Thymus (tissue), 11 donors: ENCODE measurements at regions not wholly inside any gene's neighbourhood (a gene's known extent, or its start where the extent isn't known, plus 50 kb on each side); places are given as distances from the start of the nearest gene placed in this dataset.

ENCODE experiments used
- DNase-seq, 9 donors: peaks; one replicate each; pipeline ENCODE4 v3.0.0-alpha.2; 2013; ENCODE audit warnings: low spot score in 9 of 9, low read depth in 6 of 9, missing footprints in 1 of 9
- H3K27ac ChIP-seq, 2 donors: one replicate each; pipeline ENCODE4 v1.5.1; 2013; ENCODE audit warnings: control low read depth in 1 of 2, low read depth in 1 of 2, low read length in 1 of 2, mild to moderate bottlenecking in 1 of 2, moderate library complexity in 1 of 2
- H3K27me3 ChIP-seq, 2 donors: one replicate each; pipeline ENCODE4 v1.5.1; 2013; ENCODE audit warnings: low read length in 1 of 2; ENCODE audit not compliant: control insufficient read depth in 2 of 2, insufficient read depth in 1 of 2
- H3K36me3 ChIP-seq, 2 donors: one replicate each; pipeline ENCODE4 v1.5.1; 2013; ENCODE audit warnings: low read length in 1 of 2, mild to moderate bottlenecking in 1 of 2, moderate library complexity in 1 of 2; ENCODE audit not compliant: control insufficient read depth in 2 of 2, insufficient read depth in 2 of 2
- H3K4me1 ChIP-seq, 2 donors: one replicate each; pipeline ENCODE4 v1.5.1; 2013; ENCODE audit warnings: low read length in 2 of 2; ENCODE audit not compliant: control insufficient read depth in 2 of 2, insufficient read depth in 2 of 2
- H3K4me3 ChIP-seq, 2 donors: one replicate each; pipeline ENCODE4 v1.5.1; 2013; ENCODE audit warnings: low read length in 2 of 2, control low read depth in 1 of 2, mild to moderate bottlenecking in 1 of 2
- H3K9me3 ChIP-seq, 2 donors: one replicate each; pipeline ENCODE4 v1.5.1; 2013; ENCODE audit warnings: low read length in 1 of 2, mild to moderate bottlenecking in 1 of 2; ENCODE audit not compliant: control insufficient read depth in 2 of 2, insufficient read depth in 1 of 2
- WGBS: extraction: QIAGEN DNeasy Blood & Tissue Kit; methylation state at CpG from one replicate; pipeline ENCODE4 v1.1.7; 2013; 5-methylcytosine and 5-hydroxymethylcytosine counted together
- donor health status: healthy.

DNA sequence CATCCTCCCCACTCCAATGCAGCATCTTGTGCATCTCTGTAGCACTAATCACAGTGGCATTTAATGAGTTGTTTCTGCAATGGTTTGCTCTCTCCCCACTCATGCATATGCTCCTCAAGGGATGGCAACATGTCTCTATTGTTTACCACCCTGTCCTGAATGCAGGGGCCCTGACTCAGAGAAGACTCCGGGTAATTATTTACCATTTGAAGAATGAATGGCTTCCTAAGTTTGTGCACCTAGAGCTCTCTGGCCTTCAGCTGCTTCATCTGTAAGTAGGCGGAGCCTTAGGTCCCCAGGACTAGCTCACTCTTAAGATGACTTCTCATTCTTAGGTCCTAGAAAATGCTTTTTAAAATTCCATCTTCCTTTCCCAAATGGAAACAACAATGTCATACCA lies 63.7 kb upstream of the IGSF21 start:
- no peaks in the 10 kb centered on the region for H3K27me3 ChIP-seq
- no peak for DNase-seq
- 81% methylated on average over 2 of the region's 2 CpGs for WGBS

DNA sequence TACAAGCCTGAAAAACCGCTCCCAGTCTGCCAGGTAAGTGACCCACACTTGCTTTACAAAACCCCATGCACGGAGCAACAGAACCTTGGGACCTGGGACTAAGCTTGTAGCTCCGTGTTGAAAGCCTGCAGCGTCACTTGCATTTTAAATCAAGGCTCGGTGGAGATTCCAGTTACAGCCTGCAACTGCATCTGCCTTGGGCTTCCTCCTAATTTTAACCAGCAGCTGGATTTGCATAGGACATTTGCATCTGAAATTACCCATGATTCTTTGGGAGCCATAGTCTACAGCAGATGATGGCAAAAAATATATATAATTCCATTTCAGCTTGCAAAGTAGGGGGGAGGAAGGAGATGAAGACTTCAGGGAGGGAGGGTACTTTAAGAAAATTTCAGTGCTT lies 62.4 kb upstream of the IGSF21 start:
- H3K4me1 ChIP-seq: no peaks in the 10 kb centered on the region
- peaks cover 0 to 5% of the 10 kb centered on the region in 2 donors for H3K9me3 ChIP-seq
- H3K27ac ChIP-seq: no peak overlapping the region
- DNase-seq: no peak
- H3K4me3 ChIP-seq: no peak overlapping the region
- no peaks in the 10 kb centered on the region for H3K27me3 ChIP-seq
- WGBS: 55% methylated on average over 5 of the region's 5 CpGs
- H3K36me3 ChIP-seq: no peaks in the 10 kb centered on the region

More for the DNA sequence above, 63.7 kb upstream of the IGSF21 start:
- peaks cover 0 to 3% of the 10 kb centered on the region in 2 donors for H3K9me3 ChIP-seq
- H3K36me3 ChIP-seq: no peaks in the 10 kb centered on the region
- no peak overlapping the region for H3K27ac ChIP-seq
- no peak overlapping the region for H3K4me3 ChIP-seq
- H3K4me1 ChIP-seq: no peaks in the 10 kb centered on the region

DNA sequence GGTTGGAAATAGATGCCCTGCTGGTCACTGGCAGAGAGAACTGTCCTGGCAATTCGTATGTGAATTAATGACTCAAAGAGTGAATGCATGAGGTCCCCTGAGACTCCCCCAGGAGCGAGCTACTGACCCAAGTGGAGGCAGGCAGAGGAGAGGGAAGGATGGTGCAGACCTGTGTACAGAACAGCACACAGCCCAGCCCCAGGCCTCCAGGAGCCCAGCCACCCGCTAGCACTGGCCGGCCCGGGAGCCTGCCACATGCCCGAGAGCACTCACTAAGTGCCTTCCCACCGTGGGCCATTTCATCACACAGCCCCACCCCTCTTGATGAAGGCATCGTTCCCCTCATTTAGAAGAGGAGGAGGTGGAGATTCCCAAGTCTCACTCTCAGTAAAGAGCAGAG lies 62.0 kb upstream of the IGSF21 start:
- DNase-seq: no peak
- Histone ChIP-seq H3K4me1 (no peaks in the 10 kb centered on the region), H3K36me3 (no peaks in the 10 kb centered on the region), H3K9me3 (peaks cover 0 to 8% of the 10 kb centered on the region in 2 donors), H3K27ac (no peak overlapping the region), H3K27me3 (no peaks in the 10 kb centered on the region), H3K4me3 (no peak overlapping the region)
- WGBS: 75% methylated on average over 8 of the region's 8 CpGs

DNA sequence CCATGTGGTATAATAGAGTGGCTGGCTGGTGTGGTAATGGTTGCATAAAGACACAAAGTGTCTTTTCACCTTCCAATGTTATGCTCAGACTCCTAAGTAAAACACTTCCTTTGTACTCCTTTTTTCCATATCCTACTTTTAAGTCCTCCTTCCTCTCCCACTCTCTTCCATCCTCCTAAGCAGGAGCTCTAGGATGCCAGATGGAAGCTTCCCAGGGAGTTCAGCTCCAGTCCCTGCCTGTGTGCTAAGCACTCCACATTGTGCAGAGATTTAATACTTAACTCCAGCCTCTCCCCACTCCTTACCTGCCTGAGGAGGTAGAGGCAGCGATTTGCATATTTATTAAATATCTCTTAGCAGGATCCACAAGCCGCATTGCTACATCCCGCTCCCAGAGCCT lies 60.5 kb upstream of the IGSF21 start:
- 94% methylated on average over 3 of the region's 3 CpGs for WGBS
- H3K4me1 ChIP-seq: no peaks in the 10 kb centered on the region
- peaks cover 0 to 8% of the 10 kb centered on the region in 2 donors for H3K9me3 ChIP-seq
- no peak overlapping the region for H3K27ac ChIP-seq
- no peak overlapping the region for H3K4me3 ChIP-seq
- H3K36me3 ChIP-seq: no peaks in the 10 kb centered on the region
- no peaks in the 10 kb centered on the region for H3K27me3 ChIP-seq
- no peak for DNase-seq

DNA sequence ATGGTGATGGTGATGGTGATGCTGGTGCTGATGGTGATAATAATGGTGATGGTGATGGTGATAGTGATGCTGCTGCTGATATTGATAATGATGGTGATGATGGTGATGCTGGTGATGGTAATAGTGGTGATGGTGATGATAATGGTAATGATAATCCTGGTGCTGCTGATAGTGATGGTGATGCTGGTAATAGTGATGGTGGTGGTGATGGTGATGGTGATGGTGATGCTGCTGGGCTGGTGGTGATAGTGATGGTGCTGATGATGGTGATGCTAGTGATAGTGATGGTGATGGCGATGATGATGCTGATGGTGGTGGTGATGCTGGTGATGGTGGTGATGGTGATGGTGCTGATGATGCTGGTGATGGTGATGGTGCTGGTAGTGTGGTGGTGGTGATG lies 58.4 kb upstream of the IGSF21 start:
- H3K27me3 ChIP-seq: no peaks in the 10 kb centered on the region
- no peaks in the 10 kb centered on the region for H3K36me3 ChIP-seq
- DNase-seq: no peak
- no peaks in the 10 kb centered on the region for H3K4me1 ChIP-seq
- H3K4me3 ChIP-seq: no peak overlapping the region
- no peak overlapping the region for H3K27ac ChIP-seq
- 100% methylated on average over 1 of the region's 1 CpG for whole genome bisulfite sequencing
- peaks cover 0 to 8% of the 10 kb centered on the region in 2 donors for H3K9me3 ChIP-seq

DNA sequence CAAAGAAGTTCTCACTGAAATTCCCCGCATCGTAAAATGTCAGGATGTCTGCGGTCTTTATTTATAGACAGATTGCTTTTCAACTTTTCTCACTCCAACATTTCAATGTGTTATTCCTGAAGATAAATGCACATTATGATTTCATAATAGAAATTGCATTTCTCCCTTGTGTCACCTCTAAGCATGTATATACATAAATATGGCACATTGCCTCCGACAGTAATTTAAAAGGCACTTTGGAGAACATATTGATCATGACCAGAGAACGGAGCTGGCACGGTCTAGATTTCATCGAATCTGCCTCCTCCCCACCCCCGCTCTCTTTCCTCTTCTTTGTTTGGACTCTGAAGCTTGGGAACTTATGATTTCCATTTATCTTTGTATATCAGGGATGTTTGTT lies 54.9 kb upstream of the IGSF21 start:
- Histone ChIP-seq H3K27ac (no peak overlapping the region), H3K27me3 (no peaks in the 10 kb centered on the region), H3K9me3 (peaks cover 0 to 8% of the 10 kb centered on the region in 2 donors), H3K4me1 (no peaks in the 10 kb centered on the region), H3K36me3 (no peaks in the 10 kb centered on the region), H3K4me3 (no peak overlapping the region)
- 92% methylated on average over 8 of the region's 8 CpGs for WGBS
- DNase-seq: no peak

DNA sequence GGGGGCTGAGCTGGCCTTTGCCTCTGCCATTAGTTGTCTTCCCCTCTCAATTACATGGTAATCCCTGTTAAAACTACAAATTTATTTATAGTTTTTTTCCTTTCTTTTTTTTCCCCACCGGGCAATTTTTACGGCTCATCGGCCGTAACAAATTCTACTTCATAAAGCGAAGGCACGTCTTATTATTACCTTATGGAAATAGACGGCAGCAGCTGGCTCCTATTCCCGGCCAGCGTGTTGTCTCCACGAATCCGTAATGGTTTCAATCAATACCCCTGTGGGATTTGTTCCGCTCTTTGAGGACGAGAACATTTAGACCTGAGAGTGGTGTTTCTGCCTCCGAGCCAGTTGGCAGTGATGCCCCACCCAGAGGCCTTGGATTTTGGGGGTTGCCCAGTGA lies 52.4 kb upstream of the IGSF21 start:
- no peaks in the 10 kb centered on the region for H3K27me3 ChIP-seq
- 93% methylated on average over 14 of the region's 14 CpGs for WGBS
- H3K9me3 ChIP-seq: peaks cover 0 to 3% of the 10 kb centered on the region in 2 donors
- H3K4me3 ChIP-seq: no peak overlapping the region
- no peaks in the 10 kb centered on the region for H3K36me3 ChIP-seq
- no peak for DNase-seq
- no peak overlapping the region for H3K27ac ChIP-seq
- H3K4me1 ChIP-seq: no peaks in the 10 kb centered on the region

DNA sequence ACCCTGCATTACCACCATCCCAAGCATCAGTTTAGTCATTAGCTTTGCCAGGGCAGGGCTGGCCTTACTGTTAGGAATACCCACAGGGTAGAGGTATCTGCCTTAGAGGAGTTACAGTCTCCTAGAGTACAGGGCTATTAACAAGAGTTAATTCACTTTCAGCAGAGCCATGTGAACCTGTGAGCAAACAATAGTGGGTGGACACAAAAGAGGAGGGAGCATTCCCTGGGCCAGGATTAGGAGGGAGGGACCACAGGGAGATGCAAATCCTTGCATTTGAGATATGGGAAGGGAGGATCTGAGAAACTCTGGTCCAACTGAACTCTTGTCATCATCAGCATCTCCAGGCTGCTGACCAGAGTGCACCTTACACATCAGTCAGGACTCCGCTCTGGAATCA lies 51.1 kb upstream of the IGSF21 start:
- Histone ChIP-seq H3K27ac (no peak overlapping the region), H3K4me1 (no peaks in the 10 kb centered on the region), H3K36me3 (no peaks in the 10 kb centered on the region), H3K9me3 (no peaks in the 10 kb centered on the region), H3K27me3 (no peaks in the 10 kb centered on the region), H3K4me3 (no peak overlapping the region)
- DNase-seq: no peak
- WGBS: 95% methylated on average over 1 of the region's 1 CpG

DNA sequence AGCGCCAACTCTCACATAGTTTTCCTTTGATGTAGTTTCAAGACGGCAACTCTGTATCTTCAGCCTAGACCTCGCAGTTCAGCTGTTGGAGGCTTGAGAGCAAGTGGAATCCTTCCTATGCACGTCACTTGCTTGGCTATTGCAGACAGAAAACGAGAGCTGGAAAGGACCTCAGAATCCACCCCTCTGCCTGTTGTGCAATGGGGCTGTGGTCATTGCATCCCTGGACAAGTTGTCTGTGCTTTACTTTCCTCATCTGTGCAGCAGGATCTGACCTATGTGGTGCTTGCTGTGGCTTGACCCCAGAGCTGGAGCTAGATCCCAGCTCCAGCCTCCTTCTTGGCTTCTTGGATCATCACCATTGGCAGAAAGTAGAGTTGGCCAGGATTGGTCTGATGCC lies 50.0 kb upstream of the IGSF21 start:
- Histone ChIP-seq H3K27me3 (no peaks in the 10 kb centered on the region), H3K27ac (no peak overlapping the region), H3K4me3 (no peak overlapping the region), H3K36me3 (no peaks in the 10 kb centered on the region), H3K9me3 (no peaks in the 10 kb centered on the region), H3K4me1 (no peaks in the 10 kb centered on the region)
- 88% methylated on average over 5 of the region's 5 CpGs for WGBS
- no peak for DNase-seq
